ENCODE measurements at regions not wholly inside any gene's neighbourhood (a gene's known extent, or its start where the extent isn't known, plus 50 kb on each side); places are given as distances from the start of the nearest gene placed in this dataset.
"Not testable (repeated sequence)": the region's sequence is repeated elsewhere in the genome, so short reads cannot be mapped to it uniquely, and the experiment has no call there.

DNA sequence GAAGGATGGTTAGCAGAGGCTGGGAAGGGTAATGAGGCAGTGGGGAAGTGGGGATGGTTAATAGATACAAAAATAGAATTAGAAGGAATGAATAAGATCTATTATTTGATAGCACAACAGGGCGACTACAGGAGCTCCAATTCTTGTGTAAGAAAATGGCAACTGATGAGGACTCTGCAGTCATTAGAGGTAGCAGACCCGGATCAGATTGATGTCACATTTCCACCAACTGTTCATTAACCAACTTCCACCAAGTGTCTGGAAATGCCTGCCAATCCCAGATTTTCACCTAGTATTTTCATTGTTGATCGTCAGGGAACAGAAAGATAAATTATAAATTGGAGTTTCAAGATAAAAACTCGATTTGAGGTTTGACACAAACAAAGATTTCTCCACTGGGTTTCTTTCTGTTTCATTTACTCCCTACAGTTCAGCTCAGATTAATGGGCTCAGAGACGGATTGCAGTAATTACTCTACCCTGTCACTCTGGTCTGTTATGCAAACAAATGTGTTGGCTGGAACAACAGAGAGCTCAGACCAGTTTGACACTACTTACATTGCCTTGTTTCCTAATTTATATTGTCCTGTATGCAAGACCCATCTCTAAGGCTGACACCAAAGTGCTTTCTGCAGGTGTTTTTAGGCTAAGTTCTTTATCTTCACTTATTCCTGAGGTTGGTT lies 909.2 kb upstream of the PRKX start:
- 41 to 63% methylated on average over 5 of the region's 5 CpGs for WGBS, 2 donors

DNA sequence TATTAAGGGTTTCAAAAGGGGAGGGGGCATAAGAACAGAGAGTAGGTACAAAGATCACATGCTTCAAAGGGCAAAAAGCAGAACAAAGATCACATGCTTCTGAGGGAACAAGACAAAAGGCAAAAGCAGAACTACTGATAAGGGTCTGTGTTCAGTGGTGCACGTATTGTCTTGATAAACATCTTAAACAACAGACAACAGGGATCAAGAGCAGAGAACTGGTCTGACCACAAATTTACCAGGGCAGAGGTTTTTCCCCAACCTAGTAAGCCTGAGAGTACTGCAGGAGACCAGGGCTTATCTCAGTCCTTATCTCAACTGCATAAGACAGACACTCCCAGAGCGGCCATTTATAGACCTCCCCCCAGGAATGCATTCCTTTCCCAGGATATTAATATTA lies 900.2 kb upstream of the PRKX start:
- WGBS, 2 donors, result 61 to 71% methylated on average over 2 of the region's 2 CpGs

More for the DNA sequence above, 909.2 kb upstream of the PRKX start:
- no peak overlapping the region for H3K9ac ChIP-seq (ENCODE audit: insufficient read depth in 1 of 2, low read length in 2 of 2)
- ATAC-seq (ENCODE audit: insufficient read depth, low FRiP score), result no peak
- H3K27ac ChIP-seq (ENCODE audit: low read depth in 1 of 2, low read length in 1 of 2), result no peak overlapping the region
- no peaks in the 10 kb centered on the region for H3K9me3 ChIP-seq (ENCODE audit: control insufficient read depth in 4 of 4, insufficient read depth in 3 of 4, low read length in 3 of 4)
- no peaks in the 10 kb centered on the region for H3K4me1 ChIP-seq (ENCODE audit: control insufficient read depth in 5 of 5, insufficient read depth in 5 of 5, low read length in 5 of 5)
- DNase-seq, result no peak
- H3K4me3 ChIP-seq, result no peak overlapping the region
- H3K36me3 ChIP-seq (ENCODE audit: control insufficient read depth in 4 of 4, insufficient read depth in 4 of 4, low read length in 4 of 4), result no peaks in the 10 kb centered on the region
- H3K27me3 ChIP-seq (ENCODE audit: control insufficient read depth in 3 of 3, insufficient read depth in 3 of 3, low read length in 2 of 3), result no peaks in the 10 kb centered on the region
- TF ChIP-seq, protein P1, sequence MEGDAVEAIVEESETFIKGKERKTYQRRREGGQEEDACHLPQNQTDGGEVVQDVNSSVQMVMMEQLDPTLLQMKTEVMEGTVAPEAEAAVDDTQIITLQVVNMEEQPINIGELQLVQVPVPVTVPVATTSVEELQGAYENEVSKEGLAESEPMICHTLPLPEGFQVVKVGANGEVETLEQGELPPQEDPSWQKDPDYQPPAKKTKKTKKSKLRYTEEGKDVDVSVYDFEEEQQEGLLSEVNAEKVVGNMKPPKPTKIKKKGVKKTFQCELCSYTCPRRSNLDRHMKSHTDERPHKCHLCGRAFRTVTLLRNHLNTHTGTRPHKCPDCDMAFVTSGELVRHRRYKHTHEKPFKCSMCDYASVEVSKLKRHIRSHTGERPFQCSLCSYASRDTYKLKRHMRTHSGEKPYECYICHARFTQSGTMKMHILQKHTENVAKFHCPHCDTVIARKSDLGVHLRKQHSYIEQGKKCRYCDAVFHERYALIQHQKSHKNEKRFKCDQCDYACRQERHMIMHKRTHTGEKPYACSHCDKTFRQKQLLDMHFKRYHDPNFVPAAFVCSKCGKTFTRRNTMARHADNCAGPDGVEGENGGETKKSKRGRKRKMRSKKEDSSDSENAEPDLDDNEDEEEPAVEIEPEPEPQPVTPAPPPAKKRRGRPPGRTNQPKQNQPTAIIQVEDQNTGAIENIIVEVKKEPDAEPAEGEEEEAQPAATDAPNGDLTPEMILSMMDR (IDR thresholded peaks at IDR 0.05; ENCODE audit: control extremely low read depth, extremely low read depth), result no peak

DNA sequence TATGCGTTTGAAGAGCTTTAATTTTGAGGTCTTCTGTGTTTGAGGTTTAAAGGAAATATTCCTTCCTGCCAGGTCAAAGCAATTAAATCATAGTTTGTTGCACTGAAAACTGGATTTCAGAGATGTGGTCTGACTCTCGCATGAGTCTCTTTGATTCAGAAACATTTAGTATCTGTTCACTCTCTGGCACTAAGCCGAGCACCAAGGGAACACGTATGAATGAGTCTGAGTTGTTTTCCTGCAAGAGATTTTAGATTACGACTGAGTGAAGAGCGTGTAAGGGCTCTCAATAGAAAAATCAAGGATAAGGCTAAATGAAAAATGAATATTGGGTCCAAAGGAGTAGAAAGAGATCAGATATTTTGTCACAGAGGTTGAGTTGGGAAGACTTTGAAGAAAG lies 875.4 kb upstream of the PRKX start:
- ATAC-seq (ENCODE audit: insufficient read depth, low FRiP score) (no peak), DNase-seq (peak in 1 of 3 donors; percentile 6)
- WGBS, 2 donors, result 66 to 67% methylated on average over 6 of the region's 6 CpGs
- Histone ChIP-seq H3K27me3 (ENCODE audit: control insufficient read depth in 3 of 3, insufficient read depth in 3 of 3, low read length in 2 of 3) (peaks cover 0 to 9% (median 2%) of the 10 kb centered on the region in 3 donors), H3K4me1 (ENCODE audit: control insufficient read depth in 5 of 5, insufficient read depth in 5 of 5, low read length in 5 of 5) (no peaks in the 10 kb centered on the region), H3K9ac (ENCODE audit: insufficient read depth in 1 of 2, low read length in 2 of 2) (no peak overlapping the region), H3K9me3 (ENCODE audit: control insufficient read depth in 4 of 4, insufficient read depth in 3 of 4, low read length in 3 of 4) (no peaks in the 10 kb centered on the region), H3K36me3 (ENCODE audit: control insufficient read depth in 4 of 4, insufficient read depth in 4 of 4, low read length in 4 of 4) (no peaks in the 10 kb centered on the region), H3K27ac (ENCODE audit: low read depth in 1 of 2, low read length in 1 of 2) (no peak overlapping the region), H3K4me3 (no peak overlapping the region)
- TF ChIP-seq, protein P1 (IDR thresholded peaks at IDR 0.05; ENCODE audit: control extremely low read depth, extremely low read depth), result no peak

More for the DNA sequence above, 900.2 kb upstream of the PRKX start:
- not testable (repeated sequence) for H3K27ac ChIP-seq (ENCODE audit: low read depth in 1 of 2, low read length in 1 of 2); H3K27me3 ChIP-seq (ENCODE audit: control insufficient read depth in 3 of 3, insufficient read depth in 3 of 3, low read length in 2 of 3); DNase-seq; ATAC-seq (ENCODE audit: insufficient read depth, low FRiP score); H3K4me3 ChIP-seq; H3K4me1 ChIP-seq (ENCODE audit: control insufficient read depth in 5 of 5, insufficient read depth in 5 of 5, low read length in 5 of 5); H3K36me3 ChIP-seq (ENCODE audit: control insufficient read depth in 4 of 4, insufficient read depth in 4 of 4, low read length in 4 of 4); H3K9ac ChIP-seq (ENCODE audit: insufficient read depth in 1 of 2, low read length in 2 of 2); H3K9me3 ChIP-seq (ENCODE audit: control insufficient read depth in 4 of 4, insufficient read depth in 3 of 4, low read length in 3 of 4)

DNA sequence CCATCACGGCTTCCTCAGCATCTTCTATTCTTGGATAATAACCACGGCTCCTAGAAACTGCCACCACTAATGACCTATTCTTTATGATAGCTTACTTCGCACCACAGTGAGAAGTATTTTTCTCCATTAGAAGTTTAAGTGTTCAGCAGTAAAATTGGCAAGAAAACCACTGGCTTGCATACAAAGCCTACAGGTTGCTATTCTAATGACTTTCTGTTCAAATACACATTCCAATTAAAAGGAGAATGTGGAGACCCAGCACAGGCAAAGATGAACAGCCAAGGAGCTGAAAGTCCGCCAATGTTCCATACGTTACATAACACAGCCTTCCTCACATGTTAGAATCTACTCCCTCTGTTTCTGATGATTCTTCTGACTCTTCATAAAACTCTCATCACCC lies 875.0 kb upstream of the PRKX start:
- TF ChIP-seq, protein P1 (IDR thresholded peaks at IDR 0.05; ENCODE audit: control extremely low read depth, extremely low read depth), result no peak
- no peak for ATAC-seq (ENCODE audit: insufficient read depth, low FRiP score)
- no peak overlapping the region for H3K27ac ChIP-seq (ENCODE audit: low read depth in 1 of 2, low read length in 1 of 2)
- H3K4me1 ChIP-seq (ENCODE audit: control insufficient read depth in 5 of 5, insufficient read depth in 5 of 5, low read length in 5 of 5), result no peaks in the 10 kb centered on the region
- no peak overlapping the region for H3K9ac ChIP-seq (ENCODE audit: insufficient read depth in 1 of 2, low read length in 2 of 2)
- peak in 1 of 3 donors; percentile 13 for DNase-seq
- H3K4me3 ChIP-seq, result no peak overlapping the region
- 72 to 86% methylated on average over 5 of the region's 5 CpGs for WGBS, 2 donors
- H3K9me3 ChIP-seq (ENCODE audit: control insufficient read depth in 4 of 4, insufficient read depth in 3 of 4, low read length in 3 of 4), result no peaks in the 10 kb centered on the region
- peaks cover 0 to 9% (median 2%) of the 10 kb centered on the region in 3 donors for H3K27me3 ChIP-seq (ENCODE audit: control insufficient read depth in 3 of 3, insufficient read depth in 3 of 3, low read length in 2 of 3)
- H3K36me3 ChIP-seq (ENCODE audit: control insufficient read depth in 4 of 4, insufficient read depth in 4 of 4, low read length in 4 of 4), result no peaks in the 10 kb centered on the region

Measured in lung (tissue), 11 donors.